ENCODE measurements at regions not wholly inside any gene's neighbourhood (a gene's known extent, or its start where the extent isn't known, plus 50 kb on each side); places are given as distances from the start of the nearest gene placed in this dataset.

GRCh38 chr12:59408431-59408830, 187.4 kb upstream of the SLC16A7 start:
- no peak for TF ChIP-seq CTCF (IDR thresholded peaks at IDR 0.05; ENCODE audit: low read depth, low read length)

GRCh38 chr12:59407799-59408198, 188.0 kb upstream of the SLC16A7 start:
- DNase-seq (ENCODE audit: extremely low read depth, low read depth): no peak
- TF ChIP-seq CTCF (IDR thresholded peaks at IDR 0.05; ENCODE audit: low read depth, low read length): no peak

More at GRCh38 chr12:59408431-59408830, 187.4 kb upstream of the SLC16A7 start:
- DNase-seq (ENCODE audit: extremely low read depth, low read depth): no peak

- no peak for TF ChIP-seq CTCF (IDR thresholded peaks at IDR 0.05; ENCODE audit: low read depth, low read length)
- DNase-seq (ENCODE audit: extremely low read depth, low read depth): no peak
These were observed 189.8 kb upstream of the SLC16A7 start for GRCh38 chr12:59405992-59406391.

GRCh38 chr12:59404109-59404650, 191.6 kb upstream of the SLC16A7 start:
- no peak for DNase-seq (ENCODE audit: extremely low read depth, low read depth)
- TF ChIP-seq CTCF (IDR thresholded peaks at IDR 0.05; ENCODE audit: low read depth, low read length): no peak

- DNase-seq (ENCODE audit: extremely low read depth, low read depth): peak; percentile 71
- peak; percentile 82 for TF ChIP-seq CTCF (IDR thresholded peaks at IDR 0.05; ENCODE audit: low read depth, low read length)
These were observed 192.4 kb upstream of the SLC16A7 start for GRCh38 chr12:59403259-59403932.

GRCh38 chr12:59401862-59402261, 194.0 kb upstream of the SLC16A7 start:
- TF ChIP-seq CTCF (IDR thresholded peaks at IDR 0.05; ENCODE audit: low read depth, low read length): no peak
- no peak for DNase-seq (ENCODE audit: extremely low read depth, low read depth)

GRCh38 chr12:59398164-59398563, 197.7 kb upstream of the SLC16A7 start:
- DNase-seq (ENCODE audit: extremely low read depth, low read depth): no peak
- TF ChIP-seq CTCF (IDR thresholded peaks at IDR 0.05; ENCODE audit: low read depth, low read length): no peak
